ENCODE measurements at regions not wholly inside any gene's neighbourhood (a gene's known extent, or its start where the extent isn't known, plus 50 kb on each side); places are given as distances from the start of the nearest gene placed in this dataset.
"Not testable (repeated sequence)": the region's sequence is repeated elsewhere in the genome, so short reads cannot be mapped to it uniquely, and the experiment has no call there.

DNA sequence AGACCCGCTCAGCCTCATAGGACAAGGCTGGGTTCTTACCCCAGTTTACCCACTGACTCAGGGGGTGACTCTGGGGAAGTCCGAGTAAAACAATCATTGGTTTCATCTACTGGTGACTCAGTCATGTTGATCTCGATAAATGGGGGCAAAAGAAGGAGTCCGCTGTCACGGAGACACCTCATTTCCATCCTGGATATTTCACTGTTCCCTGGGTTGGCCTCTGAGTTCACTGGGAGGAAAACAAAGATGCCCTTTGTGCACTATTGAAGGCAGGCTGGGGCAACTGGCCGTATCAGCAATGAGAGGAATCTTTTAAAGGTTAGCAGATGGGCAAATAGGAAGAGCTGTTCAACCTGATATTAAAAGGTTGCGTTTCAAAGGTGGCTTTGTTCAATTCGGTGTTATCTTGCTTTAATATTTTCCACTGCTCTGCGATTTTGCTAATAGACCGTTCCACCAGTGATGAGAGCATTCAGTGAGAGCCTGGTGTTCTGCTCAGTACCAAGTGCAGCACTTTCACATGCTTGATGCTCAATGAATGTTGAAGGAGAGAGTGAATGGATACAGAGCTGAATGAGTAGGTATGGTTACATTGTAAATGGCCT lies 110.2 kb upstream of the EGFLAM start:
- no peak for DNase-seq

DNA sequence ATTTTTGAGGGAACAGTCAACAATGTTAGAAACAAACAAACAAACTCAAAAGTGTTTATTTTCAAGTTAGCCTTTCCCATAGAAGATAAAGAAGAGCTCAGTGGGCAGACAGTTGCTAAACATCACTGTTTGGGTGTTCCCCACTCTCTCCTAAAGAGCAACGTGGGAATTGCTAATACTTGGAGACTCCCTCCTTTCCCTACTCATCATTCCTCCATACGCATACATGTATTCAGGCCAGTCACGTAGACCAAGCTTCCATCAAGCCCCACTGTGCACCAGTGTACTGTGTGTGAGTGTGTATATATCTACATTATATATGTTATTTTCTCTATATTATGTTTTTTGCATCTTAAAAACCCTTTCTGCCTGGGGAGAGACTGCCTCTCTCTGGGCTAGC lies 115.0 kb upstream of the EGFLAM start:
- no peak for DNase-seq

DNA sequence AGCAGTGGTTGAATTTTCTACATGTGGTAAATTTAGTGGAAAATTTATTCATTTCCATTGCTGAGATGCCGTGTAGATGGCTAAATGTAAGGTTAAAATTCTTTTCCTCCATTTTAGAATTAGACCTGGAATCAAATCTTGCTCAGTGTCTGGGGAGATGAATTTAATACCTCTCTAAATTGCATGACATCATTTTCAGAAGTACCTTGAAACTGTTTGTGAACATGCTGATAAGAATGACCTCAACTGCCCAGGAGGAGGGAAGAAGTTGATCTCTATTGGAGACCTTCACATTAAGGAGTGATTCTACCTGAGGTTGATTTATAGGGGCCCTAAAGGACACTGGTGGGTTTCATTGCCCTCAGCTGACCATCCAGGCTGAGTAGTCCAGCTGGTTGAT lies 116.7 kb upstream of the EGFLAM start:
- no peak for DNase-seq

DNA sequence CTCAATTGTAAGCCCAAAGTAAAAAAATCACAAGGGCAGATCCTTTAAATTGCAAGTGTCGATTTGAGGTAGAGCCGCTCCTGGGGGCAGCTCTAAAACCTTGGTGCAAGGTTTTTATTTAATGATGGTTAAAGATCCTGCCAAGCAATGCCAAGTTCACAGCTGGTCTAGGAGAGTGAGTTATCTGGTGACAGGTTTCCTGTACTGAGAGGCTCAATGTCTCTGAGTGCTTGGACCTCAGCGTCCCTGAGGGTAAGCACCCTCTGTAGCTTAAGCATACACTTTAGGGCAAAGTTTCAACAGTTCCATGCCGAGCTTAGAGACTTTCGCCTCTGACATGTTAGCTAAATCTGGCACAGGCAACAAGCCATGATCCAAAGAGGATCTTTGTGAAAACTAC lies 119.8 kb upstream of the EGFLAM start:
- no peak for DNase-seq

DNA sequence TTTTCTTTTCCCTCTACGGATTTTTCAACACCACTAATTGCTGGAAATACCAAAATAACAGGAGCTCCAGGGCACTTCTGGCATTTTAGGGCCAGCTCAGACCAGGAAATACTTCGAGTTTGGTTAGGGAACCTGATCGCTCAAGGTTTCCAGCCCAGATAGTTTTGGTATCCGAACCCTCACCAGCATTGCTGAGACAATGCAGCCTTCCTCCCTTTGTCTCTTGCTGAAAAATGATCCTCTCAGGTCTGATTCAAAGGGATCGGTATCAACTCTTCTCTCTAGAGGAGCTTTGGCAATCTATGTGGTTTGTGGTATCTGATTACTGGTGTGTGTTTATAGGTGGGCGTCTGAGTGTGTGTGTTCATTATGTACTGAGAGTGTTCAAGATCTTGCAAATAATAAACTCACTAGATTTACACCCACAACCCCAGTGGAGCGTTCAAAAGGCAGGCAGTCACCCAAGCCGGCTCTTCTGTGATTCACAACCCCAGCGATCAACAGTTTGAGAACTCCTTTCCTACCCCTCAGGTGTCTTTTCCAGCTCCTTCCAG lies 122.8 kb upstream of the EGFLAM start:
- no peak for DNase-seq

DNA sequence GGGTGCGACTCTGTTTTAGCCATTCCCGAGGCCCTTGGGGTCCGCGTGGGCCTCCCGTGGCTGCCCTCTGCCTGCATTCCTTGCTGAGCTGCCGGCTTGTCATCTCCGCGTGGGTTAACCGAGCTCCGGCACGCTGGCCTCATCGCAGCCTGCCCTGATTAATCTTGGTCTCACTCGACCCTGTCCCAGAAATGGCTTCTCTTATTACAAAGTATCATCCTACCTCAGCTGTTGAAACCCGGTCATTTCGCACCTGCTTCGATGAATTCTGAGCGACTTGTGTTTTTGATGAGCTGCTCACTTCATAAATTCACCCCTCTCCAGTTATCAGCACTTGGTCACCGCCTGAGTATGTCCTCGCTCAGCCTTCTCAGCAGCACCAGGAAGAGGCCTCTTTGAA lies 123.5 kb upstream of the EGFLAM start:
- no peak for DNase-seq

GRCh38 chr5:38134294-38134693 lies 124.1 kb upstream of the EGFLAM start:
- DNase-seq, result not testable (repeated sequence)

DNA sequence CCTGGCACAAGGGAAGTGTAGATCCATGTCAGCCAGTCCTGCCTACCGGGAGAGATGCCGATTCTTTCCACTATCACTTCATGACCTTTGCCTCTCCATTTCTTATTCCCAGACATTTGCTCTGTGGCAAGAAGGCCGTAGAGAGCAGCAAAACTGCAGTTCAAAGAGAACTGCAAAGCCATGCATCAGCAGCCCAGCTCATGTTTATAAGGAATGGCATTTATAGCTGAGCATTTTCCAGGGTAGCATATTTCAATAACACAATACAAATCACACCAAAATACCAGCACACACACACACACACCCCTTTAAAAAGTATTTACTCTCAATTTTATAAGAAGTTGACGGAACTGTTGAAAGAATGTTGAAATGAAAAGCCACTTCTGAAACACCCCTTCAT lies 126.7 kb upstream of the EGFLAM start:
- no peak for DNase-seq

- no peak for DNase-seq
Observed at GRCh38 chr5:38124321-38124720, 134.0 kb upstream of the EGFLAM start.

DNA sequence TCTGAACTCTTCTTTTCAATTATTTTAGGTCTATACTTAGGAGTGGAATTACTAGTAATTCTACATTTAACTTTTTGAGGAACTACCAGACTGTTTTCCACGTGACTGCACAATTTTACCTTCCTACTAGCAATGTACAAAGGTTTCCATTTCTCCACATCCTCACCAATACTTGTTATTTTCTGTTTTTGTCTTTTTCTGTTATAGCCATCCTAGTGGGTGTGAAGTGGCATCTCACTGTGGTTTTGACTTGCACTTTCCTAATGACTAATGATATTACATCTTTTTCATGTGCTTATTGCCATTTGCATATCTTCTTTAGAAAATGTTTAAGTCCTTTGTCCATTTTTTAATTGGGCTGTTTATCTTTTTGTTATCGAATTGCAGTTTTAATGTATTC lies 136.9 kb upstream of the EGFLAM start:
- DNase-seq, result no peak

GRCh38 chr5:38119836-38120235 lies 138.5 kb upstream of the EGFLAM start:
- no peak for DNase-seq

- DNase-seq, result no peak
Observed at GRCh38 chr5:38117784-38118479, 140.4 kb upstream of the EGFLAM start.

- no peak for DNase-seq
Observed at GRCh38 chr5:38115318-38115827, 143.0 kb upstream of the EGFLAM start.

GRCh38 chr5:38113880-38114279 lies 144.5 kb upstream of the EGFLAM start:
- no peak for DNase-seq

GRCh38 chr5:38113456-38113855 lies 144.9 kb upstream of the EGFLAM start:
- DNase-seq, result no peak

DNA sequence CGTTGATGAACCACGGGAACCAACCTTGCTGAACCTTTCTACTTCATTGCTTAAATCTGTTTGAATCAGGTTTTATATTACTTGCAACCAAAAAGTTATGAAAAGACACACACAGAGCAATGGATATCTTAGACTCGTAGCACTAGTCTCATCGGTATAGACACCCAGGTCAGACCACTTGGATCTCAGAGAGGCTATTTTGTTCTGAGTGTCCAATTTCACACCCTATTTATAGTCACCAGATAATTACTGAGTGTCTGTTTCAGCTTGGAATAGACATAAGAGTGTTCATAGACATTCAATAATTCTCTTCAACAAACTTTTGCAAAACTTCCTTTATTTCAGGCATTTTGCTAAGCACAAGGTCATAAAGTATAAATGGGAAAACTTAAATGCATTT lies 145.4 kb upstream of the EGFLAM start:
- no peak for DNase-seq

DNA sequence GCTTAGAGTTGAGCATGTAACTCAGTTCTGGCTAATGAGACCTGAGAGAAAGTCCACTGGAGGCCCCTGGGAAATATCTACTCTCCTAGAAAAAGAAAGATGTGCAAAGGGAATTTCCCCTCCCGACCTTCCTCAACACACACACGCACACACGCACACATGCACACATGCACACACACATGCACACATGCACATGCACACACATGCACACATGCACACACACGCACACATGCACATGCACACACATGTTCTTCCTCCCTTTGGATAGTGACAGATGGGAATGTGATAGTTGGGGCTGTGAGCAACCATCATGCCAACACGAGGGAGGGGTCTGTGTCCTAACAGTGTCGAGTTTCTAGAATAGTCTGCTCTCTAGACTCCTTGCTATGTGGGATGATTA lies 148.2 kb upstream of the EGFLAM start:
- no peak for DNase-seq

DNA sequence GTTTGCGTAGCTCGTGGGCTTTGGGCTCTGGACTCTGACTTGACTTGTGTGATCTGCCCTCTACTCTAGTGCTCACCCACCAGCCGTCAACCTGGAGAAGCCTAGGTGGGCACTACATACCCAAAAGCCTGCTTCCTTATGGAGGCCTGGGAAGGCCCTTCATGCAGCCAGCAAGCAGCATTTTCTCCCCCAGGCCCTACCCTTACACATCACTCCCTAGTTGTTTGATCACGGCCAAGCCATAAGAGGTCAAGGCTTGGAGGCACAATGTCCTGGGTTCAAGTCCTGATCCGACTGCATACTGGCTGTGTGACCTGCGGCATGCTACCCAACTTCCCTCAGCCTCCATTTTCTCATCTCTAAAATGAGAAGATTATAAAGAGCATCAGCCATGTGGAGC lies 151.3 kb upstream of the EGFLAM start:
- no peak for DNase-seq

DNA sequence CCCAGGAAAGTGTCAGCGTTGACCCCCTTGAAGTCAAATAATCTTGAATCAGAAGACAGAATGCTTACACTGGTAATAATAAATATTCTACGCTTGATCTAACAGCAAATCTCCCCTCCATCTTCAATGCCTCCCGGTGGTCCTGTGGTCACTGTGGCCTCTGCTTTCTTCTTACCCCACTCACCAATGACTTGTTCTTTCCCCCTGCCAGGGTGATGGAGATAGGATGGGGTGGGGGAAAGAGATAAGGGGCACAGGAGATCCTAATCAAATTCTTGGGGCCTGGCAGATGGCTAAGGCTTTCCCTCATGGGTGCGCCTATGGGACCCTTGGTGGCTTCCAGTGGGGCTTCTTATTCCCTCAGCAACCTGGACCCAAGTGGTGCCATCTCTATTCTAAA lies 152.6 kb upstream of the EGFLAM start:
- no peak for DNase-seq

GRCh38 chr5:38105231-38105570 lies 153.2 kb upstream of the EGFLAM start:
- DNase-seq, result no peak

DNA sequence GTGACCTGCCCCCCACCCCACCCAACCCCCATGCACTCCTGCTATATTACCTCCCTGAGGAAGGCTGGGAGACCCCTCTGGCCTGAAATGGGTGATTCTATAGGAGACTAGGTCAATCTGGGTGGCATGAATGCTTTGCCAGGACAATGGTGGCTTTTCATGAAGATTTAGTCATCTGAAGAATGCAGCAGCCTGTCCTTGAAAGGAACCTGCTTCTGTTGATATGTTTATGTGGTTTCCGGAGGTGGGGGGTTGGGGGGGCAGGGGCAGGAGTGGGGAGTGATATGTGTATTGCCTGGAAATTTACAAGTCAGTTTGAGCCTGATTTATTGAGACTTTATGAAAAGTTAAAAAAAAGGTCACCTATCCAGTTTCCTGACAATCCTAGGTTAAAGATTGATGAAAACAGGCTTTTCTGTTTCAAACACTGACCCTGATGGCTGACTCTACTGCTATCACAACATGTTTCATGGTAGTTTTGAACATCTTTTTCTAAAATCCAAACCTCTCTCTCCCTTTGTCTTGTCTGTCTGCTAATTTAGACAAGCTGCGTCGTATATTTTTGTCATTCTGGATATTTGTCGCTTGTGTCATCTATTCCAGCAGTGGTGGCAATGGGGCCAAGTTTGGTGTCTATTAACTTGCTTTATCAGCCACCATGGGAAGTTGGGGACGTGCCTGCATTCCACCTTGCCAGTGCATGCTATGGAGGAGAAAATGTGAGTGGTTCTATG lies 153.7 kb upstream of the EGFLAM start:
- no peak for DNase-seq

- no peak for DNase-seq
Observed at GRCh38 chr5:38101897-38102296, 156.5 kb upstream of the EGFLAM start.

GRCh38 chr5:38099205-38100168 lies 158.9 kb upstream of the EGFLAM start:
- no peak for DNase-seq
